ENCODE measurements at regions not wholly inside any gene's neighbourhood (a gene's known extent, or its start where the extent isn't known, plus 50 kb on each side); places are given as distances from the start of the nearest gene placed in this dataset.

DNA sequence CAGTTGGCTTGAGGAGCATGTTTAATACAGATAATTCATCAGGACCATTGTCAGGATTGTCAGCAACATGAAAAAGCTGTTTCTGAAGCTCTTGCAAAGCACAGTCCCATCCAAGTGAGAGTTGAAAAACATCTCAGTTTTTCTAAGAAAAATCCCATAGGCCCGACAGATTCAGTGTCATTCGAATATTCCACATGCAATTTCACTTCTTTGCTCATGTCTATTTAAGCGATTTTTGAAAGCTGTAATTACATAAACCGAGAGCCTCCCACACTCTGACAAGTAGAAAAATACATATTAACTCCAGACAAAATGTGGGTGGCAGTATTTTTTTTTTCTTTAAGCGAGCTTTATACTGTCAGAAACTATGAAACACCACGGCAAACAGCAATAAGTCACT, 134.7 kb upstream of the GALNT5 start:
- DNase-seq (ENCODE audit: low spot score) (no peak), ATAC-seq (no peak)
- H4K20me1 ChIP-seq (replicated peaks; ENCODE audit: insufficient read depth) = no peaks in the 10 kb centered on the region
- no peaks in the 10 kb centered on the region for H3K79me2 ChIP-seq (replicated peaks; ENCODE audit: insufficient read depth)
- no peak overlapping the region for H3K4me3 Mint-ChIP-seq
- H3K27ac Mint-ChIP-seq = no peak overlapping the region
- H3K27me3 Mint-ChIP-seq (ENCODE audit: insufficient read depth, low read depth, poor library complexity) = no peaks in the 10 kb centered on the region
- 0 out of 2 replicates have a peak, but pooled peaks cover 4% of the 10 kb centered on the region for H3K9me2 ChIP-seq (ENCODE audit: insufficient read depth)
- TF ChIP-seq ZNF114 (CRISPR knock-in tag; IDR thresholded peaks at IDR 0.05) (no peak), EZH2phosphoT487 (IDR thresholded peaks at IDR 0.05; ENCODE audit: unreplicated experiment) (no peak), STAT1 (IDR thresholded peaks at IDR 0.05; ENCODE audit: unreplicated experiment) (no peak), NANOG (IDR thresholded peaks at IDR 0.05; ENCODE audit: borderline replicate concordance) (no peak), ZNF331 (CRISPR knock-in tag; IDR thresholded peaks at IDR 0.05; ENCODE audit: low read depth) (no peak), EZH2 (IDR thresholded peaks at IDR 0.05; ENCODE audit: low read depth, unreplicated experiment) (no peak), JUNB (IDR thresholded peaks at IDR 0.05; ENCODE audit: unreplicated experiment) (no peak), CREB1 (CRISPR knock-in tag; IDR thresholded peaks at IDR 0.05; ENCODE audit: low read depth) (no peak), POLR2AphosphoS5 (IDR thresholded peaks at IDR 0.05; ENCODE audit: low read depth) (no peak)
- TF ChIP-seq, protein P1, sequence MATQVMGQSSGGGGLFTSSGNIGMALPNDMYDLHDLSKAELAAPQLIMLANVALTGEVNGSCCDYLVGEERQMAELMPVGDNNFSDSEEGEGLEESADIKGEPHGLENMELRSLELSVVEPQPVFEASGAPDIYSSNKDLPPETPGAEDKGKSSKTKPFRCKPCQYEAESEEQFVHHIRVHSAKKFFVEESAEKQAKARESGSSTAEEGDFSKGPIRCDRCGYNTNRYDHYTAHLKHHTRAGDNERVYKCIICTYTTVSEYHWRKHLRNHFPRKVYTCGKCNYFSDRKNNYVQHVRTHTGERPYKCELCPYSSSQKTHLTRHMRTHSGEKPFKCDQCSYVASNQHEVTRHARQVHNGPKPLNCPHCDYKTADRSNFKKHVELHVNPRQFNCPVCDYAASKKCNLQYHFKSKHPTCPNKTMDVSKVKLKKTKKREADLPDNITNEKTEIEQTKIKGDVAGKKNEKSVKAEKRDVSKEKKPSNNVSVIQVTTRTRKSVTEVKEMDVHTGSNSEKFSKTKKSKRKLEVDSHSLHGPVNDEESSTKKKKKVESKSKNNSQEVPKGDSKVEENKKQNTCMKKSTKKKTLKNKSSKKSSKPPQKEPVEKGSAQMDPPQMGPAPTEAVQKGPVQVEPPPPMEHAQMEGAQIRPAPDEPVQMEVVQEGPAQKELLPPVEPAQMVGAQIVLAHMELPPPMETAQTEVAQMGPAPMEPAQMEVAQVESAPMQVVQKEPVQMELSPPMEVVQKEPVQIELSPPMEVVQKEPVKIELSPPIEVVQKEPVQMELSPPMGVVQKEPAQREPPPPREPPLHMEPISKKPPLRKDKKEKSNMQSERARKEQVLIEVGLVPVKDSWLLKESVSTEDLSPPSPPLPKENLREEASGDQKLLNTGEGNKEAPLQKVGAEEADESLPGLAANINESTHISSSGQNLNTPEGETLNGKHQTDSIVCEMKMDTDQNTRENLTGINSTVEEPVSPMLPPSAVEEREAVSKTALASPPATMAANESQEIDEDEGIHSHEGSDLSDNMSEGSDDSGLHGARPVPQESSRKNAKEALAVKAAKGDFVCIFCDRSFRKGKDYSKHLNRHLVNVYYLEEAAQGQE (IDR thresholded peaks at IDR 0.05; ENCODE audit: unreplicated experiment) = no peak
- TF ChIP-seq, protein P2, sequence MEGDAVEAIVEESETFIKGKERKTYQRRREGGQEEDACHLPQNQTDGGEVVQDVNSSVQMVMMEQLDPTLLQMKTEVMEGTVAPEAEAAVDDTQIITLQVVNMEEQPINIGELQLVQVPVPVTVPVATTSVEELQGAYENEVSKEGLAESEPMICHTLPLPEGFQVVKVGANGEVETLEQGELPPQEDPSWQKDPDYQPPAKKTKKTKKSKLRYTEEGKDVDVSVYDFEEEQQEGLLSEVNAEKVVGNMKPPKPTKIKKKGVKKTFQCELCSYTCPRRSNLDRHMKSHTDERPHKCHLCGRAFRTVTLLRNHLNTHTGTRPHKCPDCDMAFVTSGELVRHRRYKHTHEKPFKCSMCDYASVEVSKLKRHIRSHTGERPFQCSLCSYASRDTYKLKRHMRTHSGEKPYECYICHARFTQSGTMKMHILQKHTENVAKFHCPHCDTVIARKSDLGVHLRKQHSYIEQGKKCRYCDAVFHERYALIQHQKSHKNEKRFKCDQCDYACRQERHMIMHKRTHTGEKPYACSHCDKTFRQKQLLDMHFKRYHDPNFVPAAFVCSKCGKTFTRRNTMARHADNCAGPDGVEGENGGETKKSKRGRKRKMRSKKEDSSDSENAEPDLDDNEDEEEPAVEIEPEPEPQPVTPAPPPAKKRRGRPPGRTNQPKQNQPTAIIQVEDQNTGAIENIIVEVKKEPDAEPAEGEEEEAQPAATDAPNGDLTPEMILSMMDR (conservative IDR thresholded peaks at IDR 0.05; ENCODE audit: low read depth in 2 of 2) = no peak
- TF ChIP-seq, protein P3, sequence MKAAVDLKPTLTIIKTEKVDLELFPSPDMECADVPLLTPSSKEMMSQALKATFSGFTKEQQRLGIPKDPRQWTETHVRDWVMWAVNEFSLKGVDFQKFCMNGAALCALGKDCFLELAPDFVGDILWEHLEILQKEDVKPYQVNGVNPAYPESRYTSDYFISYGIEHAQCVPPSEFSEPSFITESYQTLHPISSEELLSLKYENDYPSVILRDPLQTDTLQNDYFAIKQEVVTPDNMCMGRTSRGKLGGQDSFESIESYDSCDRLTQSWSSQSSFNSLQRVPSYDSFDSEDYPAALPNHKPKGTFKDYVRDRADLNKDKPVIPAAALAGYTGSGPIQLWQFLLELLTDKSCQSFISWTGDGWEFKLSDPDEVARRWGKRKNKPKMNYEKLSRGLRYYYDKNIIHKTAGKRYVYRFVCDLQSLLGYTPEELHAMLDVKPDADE (IDR thresholded peaks at IDR 0.05) = no peak
- TF ChIP-seq, protein P4, sequence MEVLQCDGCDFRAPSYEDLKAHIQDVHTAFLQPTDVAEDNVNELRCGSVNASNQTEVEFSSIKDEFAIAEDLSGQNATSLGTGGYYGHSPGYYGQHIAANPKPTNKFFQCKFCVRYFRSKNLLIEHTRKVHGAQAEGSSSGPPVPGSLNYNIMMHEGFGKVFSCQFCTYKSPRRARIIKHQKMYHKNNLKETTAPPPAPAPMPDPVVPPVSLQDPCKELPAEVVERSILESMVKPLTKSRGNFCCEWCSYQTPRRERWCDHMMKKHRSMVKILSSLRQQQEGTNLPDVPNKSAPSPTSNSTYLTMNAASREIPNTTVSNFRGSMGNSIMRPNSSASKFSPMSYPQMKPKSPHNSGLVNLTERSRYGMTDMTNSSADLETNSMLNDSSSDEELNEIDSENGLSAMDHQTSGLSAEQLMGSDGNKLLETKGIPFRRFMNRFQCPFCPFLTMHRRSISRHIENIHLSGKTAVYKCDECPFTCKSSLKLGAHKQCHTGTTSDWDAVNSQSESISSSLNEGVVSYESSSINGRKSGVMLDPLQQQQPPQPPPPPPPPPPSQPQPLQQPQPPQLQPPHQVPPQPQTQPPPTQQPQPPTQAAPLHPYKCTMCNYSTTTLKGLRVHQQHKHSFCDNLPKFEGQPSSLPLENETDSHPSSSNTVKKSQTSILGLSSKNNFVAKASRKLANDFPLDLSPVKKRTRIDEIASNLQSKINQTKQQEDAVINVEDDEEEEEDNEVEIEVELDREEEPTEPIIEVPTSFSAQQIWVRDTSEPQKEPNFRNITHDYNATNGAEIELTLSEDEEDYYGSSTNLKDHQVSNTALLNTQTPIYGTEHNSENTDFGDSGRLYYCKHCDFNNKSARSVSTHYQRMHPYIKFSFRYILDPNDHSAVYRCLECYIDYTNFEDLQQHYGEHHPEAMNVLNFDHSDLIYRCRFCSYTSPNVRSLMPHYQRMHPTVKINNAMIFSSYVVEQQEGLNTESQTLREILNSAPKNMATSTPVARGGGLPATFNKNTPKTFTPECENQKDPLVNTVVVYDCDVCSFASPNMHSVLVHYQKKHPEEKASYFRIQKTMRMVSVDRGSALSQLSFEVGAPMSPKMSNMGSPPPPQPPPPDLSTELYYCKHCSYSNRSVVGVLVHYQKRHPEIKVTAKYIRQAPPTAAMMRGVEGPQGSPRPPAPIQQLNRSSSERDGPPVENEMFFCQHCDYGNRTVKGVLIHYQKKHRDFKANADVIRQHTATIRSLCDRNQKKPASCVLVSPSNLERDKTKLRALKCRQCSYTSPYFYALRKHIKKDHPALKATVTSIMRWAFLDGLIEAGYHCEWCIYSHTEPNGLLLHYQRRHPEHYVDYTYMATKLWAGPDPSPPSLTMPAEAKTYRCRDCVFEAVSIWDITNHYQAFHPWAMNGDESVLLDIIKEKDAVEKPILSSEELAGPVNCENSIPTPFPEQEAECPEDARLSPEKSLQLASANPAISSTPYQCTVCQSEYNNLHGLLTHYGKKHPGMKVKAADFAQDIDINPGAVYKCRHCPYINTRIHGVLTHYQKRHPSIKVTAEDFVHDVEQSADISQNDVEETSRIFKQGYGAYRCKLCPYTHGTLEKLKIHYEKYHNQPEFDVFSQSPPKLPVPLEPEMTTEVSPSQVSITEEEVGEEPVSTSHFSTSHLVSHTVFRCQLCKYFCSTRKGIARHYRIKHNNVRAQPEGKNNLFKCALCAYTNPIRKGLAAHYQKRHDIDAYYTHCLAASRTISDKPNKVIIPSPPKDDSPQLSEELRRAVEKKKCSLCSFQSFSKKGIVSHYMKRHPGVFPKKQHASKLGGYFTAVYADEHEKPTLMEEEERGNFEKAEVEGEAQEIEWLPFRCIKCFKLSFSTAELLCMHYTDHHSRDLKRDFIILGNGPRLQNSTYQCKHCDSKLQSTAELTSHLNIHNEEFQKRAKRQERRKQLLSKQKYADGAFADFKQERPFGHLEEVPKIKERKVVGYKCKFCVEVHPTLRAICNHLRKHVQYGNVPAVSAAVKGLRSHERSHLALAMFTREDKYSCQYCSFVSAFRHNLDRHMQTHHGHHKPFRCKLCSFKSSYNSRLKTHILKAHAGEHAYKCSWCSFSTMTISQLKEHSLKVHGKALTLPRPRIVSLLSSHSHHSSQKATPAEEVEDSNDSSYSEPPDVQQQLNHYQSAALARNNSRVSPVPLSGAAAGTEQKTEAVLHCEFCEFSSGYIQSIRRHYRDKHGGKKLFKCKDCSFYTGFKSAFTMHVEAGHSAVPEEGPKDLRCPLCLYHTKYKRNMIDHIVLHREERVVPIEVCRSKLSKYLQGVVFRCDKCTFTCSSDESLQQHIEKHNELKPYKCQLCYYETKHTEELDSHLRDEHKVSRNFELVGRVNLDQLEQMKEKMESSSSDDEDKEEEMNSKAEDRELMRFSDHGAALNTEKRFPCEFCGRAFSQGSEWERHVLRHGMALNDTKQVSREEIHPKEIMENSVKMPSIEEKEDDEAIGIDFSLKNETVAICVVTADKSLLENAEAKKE (CRISPR knock-in tag; IDR thresholded peaks at IDR 0.05) = no peak
- H2AFZ ChIP-seq = no peak overlapping the region
- no peaks in the 10 kb centered on the region for H3K27me3 ChIP-seq (ENCODE audit: insufficient read depth)
- no peak overlapping the region for H3K4me3 ChIP-seq
- no peak overlapping the region for H3K27ac ChIP-seq (ENCODE audit: low read depth)
- H3K36me3 Mint-ChIP-seq (ENCODE audit: low read depth) = no peaks in the 10 kb centered on the region
- no peaks in the 10 kb centered on the region for H3K4me1 ChIP-seq (ENCODE audit: insufficient read depth)
- no peaks in the 10 kb centered on the region for H3K4me1 Mint-ChIP-seq
- no peak overlapping the region for H3K4me2 ChIP-seq
- H3F3A ChIP-seq (replicated peaks; ENCODE audit: low read depth) = no peaks in the 10 kb centered on the region
- H3K9me3 Mint-ChIP-seq = no peaks in the 10 kb centered on the region
- H3K36me3 ChIP-seq (ENCODE audit: insufficient read depth) = no peaks in the 10 kb centered on the region
